SH-SY5Y (cell line): ENCODE measurements at regions not wholly inside any gene's neighbourhood (a gene's known extent, or its start where the extent isn't known, plus 50 kb on each side); places are given as distances from the start of the nearest gene placed in this dataset.

Experiments
- GATA2 ChIP-seq: IDR thresholded peaks from 2 replicates; pipeline ENCODE4 v1.6.1; 2011; ENCODE audit warnings: mild to moderate bottlenecking, low read depth, low read length
- GATA3 ChIP-seq: IDR thresholded peaks from 2 replicates; pipeline ENCODE4 v1.6.1; 2011; ENCODE audit warnings: low read depth, mild to moderate bottlenecking, low read length, moderate library complexity

DNA sequence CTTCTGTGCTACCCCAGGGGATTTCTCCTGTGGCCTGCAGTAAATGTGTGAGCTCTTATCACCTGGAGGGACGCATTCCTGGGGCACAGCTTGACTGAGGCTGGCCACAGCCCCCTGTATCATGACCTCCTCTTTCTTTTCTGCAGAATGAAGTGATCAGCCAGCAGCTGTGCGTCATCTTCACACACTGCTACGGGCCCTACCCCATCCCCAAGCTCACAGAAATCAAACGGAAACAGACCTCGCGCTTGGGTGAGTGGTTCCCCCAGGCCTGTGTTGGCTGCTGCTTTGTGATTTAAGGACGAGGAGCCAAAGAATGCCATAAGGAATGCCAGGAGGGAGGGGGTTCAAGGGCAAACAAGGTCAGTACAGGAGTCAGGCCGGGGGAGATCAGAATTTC, 50.5 kb upstream of the PWP1 start:
- TF ChIP-seq GATA2 (no peak), GATA3 (no peak)
